GM20431 (cell line): ENCODE measurements at regions not wholly inside any gene's neighbourhood (a gene's known extent, or its start where the extent isn't known, plus 50 kb on each side); places are given as distances from the start of the nearest gene placed in this dataset.
"Not testable (repeated sequence)": the region's sequence is repeated elsewhere in the genome, so short reads cannot be mapped to it uniquely, and the experiment has no call there.

Source experiments
- in situ Hi-C: fragments of 300-500 bp; cut with MseI, MboI; formaldehyde crosslinking; loops from one replicate; pipeline ENCODE4 v1.15.0; 2020; ENCODE audit warnings: low sequenced_read_pairs; ENCODE audit not compliant: unreplicated experiment

- in situ Hi-C loops, result no loop called here
Observed at GRCh38 chr10:63977329-63977923, 456.2 kb downstream of the REEP3 start.

GRCh38 chr10:63980870-63981269, 459.7 kb downstream of the REEP3 start:
- in situ Hi-C loops, result not testable (repeated sequence)

- in situ Hi-C loops, result not testable (repeated sequence)
Observed at GRCh38 chr10:63984061-63984460, 462.9 kb downstream of the REEP3 start.

GRCh38 chr10:63986536-63986935, 465.3 kb downstream of the REEP3 start:
- in situ Hi-C loops, result no loop called here

GRCh38 chr10:63987212-63987611, 466.0 kb downstream of the REEP3 start:
- in situ Hi-C loops, result no loop called here

- in situ Hi-C loops, result no loop called here
Observed at GRCh38 chr10:63994371-63994770, 473.2 kb downstream of the REEP3 start.

GRCh38 chr10:64007157-64007556, 486.0 kb downstream of the REEP3 start:
- in situ Hi-C loops, result no loop called here

GRCh38 chr10:64010711-64011110, 489.5 kb downstream of the REEP3 start:
- in situ Hi-C loops, result no loop called here

GRCh38 chr10:64011912-64012714, 490.9 kb downstream of the REEP3 start:
- in situ Hi-C loops, result no loop called here

- in situ Hi-C loops, result no loop called here
Observed at GRCh38 chr10:64014281-64014680, 493.1 kb downstream of the REEP3 start.

- in situ Hi-C loops, result no loop called here
Observed at GRCh38 chr10:64023926-64024470, 502.8 kb downstream of the REEP3 start.

GRCh38 chr10:64033711-64034110, 512.5 kb downstream of the REEP3 start:
- in situ Hi-C loops, result no loop called here

GRCh38 chr10:64036321-64036930, 515.2 kb downstream of the REEP3 start:
- in situ Hi-C loops, result no loop called here

GRCh38 chr10:64037071-64037661, 516.0 kb downstream of the REEP3 start:
- in situ Hi-C loops, result no loop called here

- in situ Hi-C loops, result no loop called here
Observed at GRCh38 chr10:64038107-64038506, 516.9 kb downstream of the REEP3 start.

- in situ Hi-C loops, result no loop called here
Observed at GRCh38 chr10:64039198-64039597, 518.0 kb downstream of the REEP3 start.

- in situ Hi-C loops, result no loop called here
Observed at GRCh38 chr10:64040781-64041180, 519.6 kb downstream of the REEP3 start.

- in situ Hi-C loops, result no loop called here
Observed at GRCh38 chr10:64041185-64041988, 520.2 kb downstream of the REEP3 start.

GRCh38 chr10:64041989-64042490, 520.8 kb downstream of the REEP3 start:
- in situ Hi-C loops, result no loop called here

- in situ Hi-C loops, result no loop called here
Observed at GRCh38 chr10:64044098-64044497, 522.9 kb downstream of the REEP3 start.
